GM12891 (cell line): ENCODE measurements at regions not wholly inside any gene's neighbourhood (a gene's known extent, or its start where the extent isn't known, plus 50 kb on each side); places are given as distances from the start of the nearest gene placed in this dataset.

ENCODE experiments used
- POLR2A ChIP-seq: IDR thresholded peaks from 2 replicates; pipeline ENCODE4 v1.6.1; 2011; ENCODE audit warnings: low read depth, low read length, control low read depth
- POLR2AphosphoS5 ChIP-seq: IDR thresholded peaks from 2 replicates; pipeline ENCODE4 v1.6.1; 2011; ENCODE audit warnings: low read depth, low read length, control low read depth
- SPI1 ChIP-seq: IDR thresholded peaks from 2 replicates; pipeline ENCODE4 v1.6.1; 2011; ENCODE audit warnings: low read depth, low read length, control low read depth

- TF ChIP-seq POLR2A (no peak), POLR2AphosphoS5 (no peak), SPI1 (no peak)
Observed at GRCh38 chr12:125340791-125341190, 275.6 kb downstream of the AACS start.
